H9 (cell line): ENCODE measurements at regions not wholly inside any gene's neighbourhood (a gene's known extent, or its start where the extent isn't known, plus 50 kb on each side); places are given as distances from the start of the nearest gene placed in this dataset.
"Not testable (repeated sequence)": the region's sequence is repeated elsewhere in the genome, so short reads cannot be mapped to it uniquely, and the experiment has no call there.

ENCODE experiments used
- DNase-seq: peaks from one replicate; pipeline ENCODE4 v3.0.0-alpha.2; 2017
- H2AFZ ChIP-seq: one replicate; pipeline ENCODE4 v1.6.1; 2013; ENCODE audit warnings: mild to moderate bottlenecking, low read length, control low read depth, moderate library complexity
- H2AK5ac ChIP-seq: 2 replicates; pipeline ENCODE4 v1.6.1; 2013; ENCODE audit warnings: low read length, control low read depth, mixed read lengths; ENCODE audit not compliant: insufficient read length
- H2BK120ac ChIP-seq: one replicate; pipeline ENCODE4 v1.6.1; 2013; ENCODE audit warnings: low read depth, mild to moderate bottlenecking, low read length, control low read depth, inconsistent platforms; ENCODE audit not compliant: poor library complexity, severe bottlenecking
- H2BK12ac ChIP-seq: 2 replicates; pipeline ENCODE4 v1.6.1; 2013; ENCODE audit warnings: low read length, control low read depth, mixed read lengths, low read depth; ENCODE audit not compliant: insufficient read length
- H2BK15ac ChIP-seq: 2 replicates; pipeline ENCODE4 v1.6.1; 2013; ENCODE audit warnings: low read depth, low read length, control low read depth
- H2BK20ac ChIP-seq: one replicate; pipeline ENCODE4 v1.6.1; 2013; ENCODE audit warnings: low read depth, mild to moderate bottlenecking, low read length, control low read depth, inconsistent platforms; ENCODE audit not compliant: poor library complexity, severe bottlenecking
- H2BK5ac ChIP-seq: 2 replicates; pipeline ENCODE4 v1.6.1; 2013; ENCODE audit warnings: low read length, control low read depth, mixed read lengths; ENCODE audit not compliant: insufficient read length
- H3K14ac ChIP-seq: 2 replicates; pipeline ENCODE4 v1.6.1; 2013; ENCODE audit warnings: low read length, control low read depth; ENCODE audit not compliant: insufficient read depth
- H3K18ac ChIP-seq: 2 replicates; pipeline ENCODE4 v1.6.1; 2013; ENCODE audit warnings: low read depth, mild to moderate bottlenecking, mixed read lengths, low read length, control low read depth; ENCODE audit not compliant: insufficient read length
- H3K23ac ChIP-seq: 2 replicates; pipeline ENCODE4 v1.6.1; 2013; ENCODE audit warnings: low read length, control low read depth, mixed read lengths, low read depth; ENCODE audit not compliant: insufficient read length
- H3K23me2 ChIP-seq: 2 replicates; pipeline ENCODE4 v1.6.1; 2013; ENCODE audit warnings: low read depth, mild to moderate bottlenecking, mixed read lengths, low read length, control low read depth; ENCODE audit not compliant: insufficient read length, poor library complexity, severe bottlenecking
- H3K27ac ChIP-seq: 2 replicates; pipeline ENCODE4 v1.5.1; 2013; ENCODE audit warnings: low read length, control low read depth, mixed read lengths, low read depth; ENCODE audit not compliant: insufficient read length
- H3K27me3 ChIP-seq: 2 replicates; pipeline ENCODE4 v1.6.1; 2013; ENCODE audit warnings: low read length, control low read depth, inconsistent platforms; ENCODE audit not compliant: insufficient read depth
- H3K4ac ChIP-seq: 2 replicates; pipeline ENCODE4 v1.6.1; 2013; ENCODE audit warnings: low read depth, mild to moderate bottlenecking, control low read depth, inconsistent platforms, low read length, moderate library complexity
- H3K4me1 ChIP-seq: 2 replicates; pipeline ENCODE4 v1.6.1; 2013; ENCODE audit warnings: low read length, control low read depth, inconsistent platforms; ENCODE audit not compliant: insufficient read depth
- H3K4me2 ChIP-seq: 2 replicates; pipeline ENCODE4 v1.6.1; 2013; ENCODE audit warnings: low read length, control low read depth, mixed read lengths; ENCODE audit not compliant: insufficient read length, insufficient read depth
- H3K56ac ChIP-seq: 2 replicates; pipeline ENCODE4 v1.6.1; 2013; ENCODE audit warnings: low read depth, mild to moderate bottlenecking, mixed read lengths, low read length, control low read depth; ENCODE audit not compliant: insufficient read length
- H3K79me1 ChIP-seq: 2 replicates; pipeline ENCODE4 v1.6.1; 2013; ENCODE audit warnings: low read depth, mild to moderate bottlenecking, moderate library complexity, low read length, control low read depth, inconsistent platforms; ENCODE audit not compliant: insufficient read depth, poor library complexity, severe bottlenecking
- H3K79me2 ChIP-seq: 2 replicates; pipeline ENCODE4 v1.6.1; 2013; ENCODE audit warnings: low read length, control low read depth, inconsistent platforms; ENCODE audit not compliant: insufficient read depth
- H3K9ac ChIP-seq: 2 replicates; pipeline ENCODE4 v1.6.1; 2013; ENCODE audit warnings: low read length, control low read depth, mixed read lengths; ENCODE audit not compliant: insufficient read length; ENCODE audit errors: extremely low read depth
- H3K9me3 ChIP-seq: one replicate; pipeline ENCODE4 v1.6.1; 2013; ENCODE audit warnings: low read depth, low read length, inconsistent platforms; ENCODE audit not compliant: control insufficient read depth
- H3T11ph ChIP-seq: one replicate; pipeline ENCODE4 v1.6.1; 2013; ENCODE audit warnings: mild to moderate bottlenecking, low read length, control low read depth, inconsistent platforms
- H4K20me1 ChIP-seq: one replicate; pipeline ENCODE4 v1.6.1; 2013; ENCODE audit not compliant: control insufficient read depth, insufficient read length, insufficient read depth
- H4K5ac ChIP-seq: 2 replicates; pipeline ENCODE4 v1.6.1; 2013; ENCODE audit warnings: low read depth, mild to moderate bottlenecking, mixed read lengths, low read length, control low read depth; ENCODE audit not compliant: insufficient read length
- H4K8ac ChIP-seq: replicated peaks from 2 replicates; pipeline ENCODE4 v1.6.1; 2013; ENCODE audit warnings: low read length, control low read depth, mixed read lengths, low read depth; ENCODE audit not compliant: insufficient read length
- H4K91ac ChIP-seq: 2 replicates; pipeline ENCODE4 v1.6.1; 2013; ENCODE audit warnings: low read depth, mild to moderate bottlenecking, moderate library complexity, mixed read lengths, low read length, control low read depth; ENCODE audit not compliant: insufficient read length
- H3K27ac Mint-ChIP-seq, 3 experiments: 2 replicates in 2 of 3; 3 replicates in 1 of 3; pipeline ENCODE4 v1.8.0; 2020 to 2021; ENCODE audit warnings: mixed read lengths in 3 of 3, mild to moderate bottlenecking in 1 of 3, moderate library complexity in 1 of 3
- H3K27me3 Mint-ChIP-seq: 2 replicates; pipeline ENCODE4 v1.8.0; 2021; ENCODE audit warnings: low read depth, mild to moderate bottlenecking, moderate library complexity, mixed read lengths
- H3K36me3 Mint-ChIP-seq, 3 experiments: 2 replicates in 2 of 3; 3 replicates in 1 of 3; pipeline ENCODE4 v1.8.0; 2020 to 2021; ENCODE audit warnings: low read depth in 3 of 3, mixed read lengths in 3 of 3; ENCODE audit not compliant: insufficient read depth in 1 of 3
- H3K4me1 Mint-ChIP-seq, 2 experiments: 2 replicates each; pipeline ENCODE4 v1.8.0; 2020; ENCODE audit warnings: mixed read lengths in 2 of 2
- H3K4me3 Mint-ChIP-seq, 2 experiments: 2 replicates in 1 of 2; 3 replicates in 1 of 2; pipeline ENCODE4 v1.8.0; 2020 to 2021; ENCODE audit warnings: mild to moderate bottlenecking in 2 of 2, mixed read lengths in 2 of 2, moderate library complexity in 1 of 2
- H3K9me3 Mint-ChIP-seq, 2 experiments: 2 replicates in 1 of 2; 3 replicates in 1 of 2; pipeline ENCODE4 v1.8.0; 2020; ENCODE audit warnings: mild to moderate bottlenecking in 2 of 2, mixed read lengths in 2 of 2, moderate library complexity in 1 of 2
- CTCF ChIP-seq: fragments of 200-600 bp; sonication (generic); conservative IDR thresholded peaks from 3 replicates; pipeline ENCODE4 v1.8.0; 2021; ENCODE audit warnings: antibody characterized with exemption, mild to moderate bottlenecking
- WGBS: extraction: QIAGEN DNeasy Blood & Tissue Kit; methylation state at CpG from one replicate; pipeline ENCODE4 v1.1.7; 2013; ENCODE audit warnings: missing lambda C conversion rate, low lambda C conversion rate, mixed read lengths; ENCODE audit not compliant: insufficient read length; ENCODE audit errors: extremely low coverage; 5-methylcytosine and 5-hydroxymethylcytosine counted together

- Histone ChIP-seq H2BK12ac (no peak overlapping the region), H2BK15ac (no peak overlapping the region), H3K27me3 (no peaks in the 10 kb centered on the region), H3T11ph (no peak overlapping the region), H3K23ac (no peak overlapping the region), H3K18ac (no peak overlapping the region), H2BK5ac (no peak overlapping the region), H2AK5ac (no peak overlapping the region), H3K23me2 (no peaks in the 10 kb centered on the region), H4K5ac (no peak overlapping the region), H2BK20ac (no peak overlapping the region), H3K14ac (no peak overlapping the region), H3K79me2 (no peaks in the 10 kb centered on the region), H3K27ac (no peak overlapping the region), H3K56ac (no peak overlapping the region), H3K9ac (no peak overlapping the region), H4K20me1 (no peaks in the 10 kb centered on the region), H2BK120ac (no peak overlapping the region), H4K8ac (no peak overlapping the region), H3K4me1 (no peaks in the 10 kb centered on the region), H2AFZ (no peak overlapping the region), H4K91ac (no peak overlapping the region), H3K9me3 (no peaks in the 10 kb centered on the region), H3K4me2 (no peak overlapping the region), H3K79me1 (no peaks in the 10 kb centered on the region), H3K4ac (no peak overlapping the region)
- H3K27me3 Mint-ChIP-seq, result peaks cover 29% of the 10 kb centered on the region
- WGBS, result no CpG with 5 or more reads among the region's 8 CpGs
- no peak overlapping the region for H3K27ac Mint-ChIP-seq
- peak; percentile 74 for TF ChIP-seq CTCF
- no peak overlapping the region for H3K4me3 Mint-ChIP-seq
- DNase-seq, result peak; percentile 62
- H3K36me3 Mint-ChIP-seq, result peaks cover 0 to 4% (median 2%) of the 10 kb centered on the region in 3 experiments; a peak in 4 of 7 replicates
- H3K9me3 Mint-ChIP-seq, result peaks cover 15 to 28% of the 10 kb centered on the region in 2 experiments; a peak in 4 of 5 replicates
- no peaks in the 10 kb centered on the region for H3K4me1 Mint-ChIP-seq
Observed at GRCh38 chr22:44567846-44568493, 69.9 kb upstream of the RTL6 start.

- not testable (repeated sequence) for H3K23ac ChIP-seq, H3K56ac ChIP-seq, DNase-seq, H2BK5ac ChIP-seq, H2BK12ac ChIP-seq, H4K91ac ChIP-seq, H3K4ac ChIP-seq, H3K27ac Mint-ChIP-seq, H3K27me3 ChIP-seq, H3K4me1 ChIP-seq, H3K36me3 Mint-ChIP-seq, H3T11ph ChIP-seq, H2BK20ac ChIP-seq, H4K20me1 ChIP-seq, H3K23me2 ChIP-seq, H2BK15ac ChIP-seq, H3K27ac ChIP-seq, H3K18ac ChIP-seq, H3K9ac ChIP-seq, H3K9me3 ChIP-seq, H2AK5ac ChIP-seq, H3K4me2 ChIP-seq, H3K4me1 Mint-ChIP-seq, H3K14ac ChIP-seq, H2BK120ac ChIP-seq, H3K79me1 ChIP-seq, H3K4me3 Mint-ChIP-seq, H4K5ac ChIP-seq, H4K8ac ChIP-seq, H3K79me2 ChIP-seq, H2AFZ ChIP-seq
- Mint-ChIP-seq H3K27me3 (peaks cover 27% of the 10 kb centered on the region), H3K9me3 (peaks cover 15 to 28% of the 10 kb centered on the region in 2 experiments; a peak in 4 of 5 replicates)
- WGBS, result no CpG with 5 or more reads among the region's 8 CpGs
Observed at GRCh38 chr22:44567378-44567841, 69.4 kb upstream of the RTL6 start.
